Chondrocyte (in vitro differentiated cells): ENCODE measurements at regions not wholly inside any gene's neighbourhood (a gene's known extent, or its start where the extent isn't known, plus 50 kb on each side); places are given as distances from the start of the nearest gene placed in this dataset.

ENCODE experiments used
- DNase-seq: peaks from one replicate; pipeline ENCODE4 v3.0.0; 2021; ENCODE audit warnings: mixed read lengths, low spot score
- H3K27ac Mint-ChIP-seq: one replicate; pipeline ENCODE4 v1.8.0; 2021; ENCODE audit warnings: mild to moderate bottlenecking, moderate library complexity, mixed read lengths; ENCODE audit not compliant: unreplicated experiment
- H3K27me3 Mint-ChIP-seq: 2 replicates; pipeline ENCODE4 v1.8.0; 2021; ENCODE audit warnings: low read depth, mixed read lengths
- H3K36me3 Mint-ChIP-seq: 2 replicates; pipeline ENCODE4 v1.8.0; 2021; ENCODE audit warnings: low read depth, mixed read lengths
- H3K4me1 Mint-ChIP-seq: 2 replicates; pipeline ENCODE4 v1.8.0; 2021; ENCODE audit warnings: low read depth, mild to moderate bottlenecking, mixed read lengths
- H3K4me3 Mint-ChIP-seq: one replicate; pipeline ENCODE4 v1.8.0; 2021; ENCODE audit warnings: mild to moderate bottlenecking, moderate library complexity, mixed read lengths; ENCODE audit not compliant: unreplicated experiment
- H3K9me3 Mint-ChIP-seq: 2 replicates; pipeline ENCODE4 v1.8.0; 2021; ENCODE audit warnings: low read depth, mixed read lengths
- CTCF ChIP-seq: fragments of 200-600 bp; sonication (generic); IDR thresholded peaks from 2 replicates; pipeline ENCODE4 v1.5.0; 2021; ENCODE audit warnings: antibody characterized with exemption, mild to moderate bottlenecking, moderate library complexity

DNA sequence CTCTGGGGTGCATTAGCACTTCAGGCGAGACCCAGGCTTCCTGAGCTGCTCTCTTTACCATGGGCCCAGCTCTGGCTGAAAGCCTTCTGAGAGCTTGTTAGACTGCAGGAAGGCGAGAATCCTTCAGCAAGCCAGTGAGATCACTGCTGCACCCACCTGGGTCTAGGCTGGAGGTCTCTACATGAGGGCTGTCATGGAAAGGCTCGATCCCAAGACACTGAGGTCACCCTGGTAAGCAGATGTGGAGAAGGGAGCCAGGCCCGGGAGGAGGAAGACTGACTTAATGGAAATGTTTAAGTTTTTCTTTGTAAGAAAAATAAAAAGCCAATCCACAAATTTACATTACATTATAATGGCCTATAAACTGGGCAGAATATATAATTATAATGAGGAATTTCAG, 684.5 kb downstream of the TNS3 start:
- H3K9me3 Mint-ChIP-seq = peaks cover 13% of the 10 kb centered on the region
- H3K4me1 Mint-ChIP-seq = no peaks in the 10 kb centered on the region
- peaks cover 6% of the 10 kb centered on the region for H3K36me3 Mint-ChIP-seq
- TF ChIP-seq CTCF = no peak
- no peak overlapping the region for H3K27ac Mint-ChIP-seq
- no peaks in the 10 kb centered on the region for H3K27me3 Mint-ChIP-seq
- no peak overlapping the region for H3K4me3 Mint-ChIP-seq
- no peak for DNase-seq

GRCh38 chr7:46886669-46887374, 695.1 kb downstream of the TNS3 start:
- H3K9me3 Mint-ChIP-seq = peaks cover 17% of the 10 kb centered on the region
- DNase-seq = no peak
- peaks cover under 1% of the 10 kb centered on the region for H3K4me1 Mint-ChIP-seq
- H3K4me3 Mint-ChIP-seq = no peak overlapping the region
- H3K27ac Mint-ChIP-seq = no peak overlapping the region
- H3K36me3 Mint-ChIP-seq = peaks cover 1% of the 10 kb centered on the region
- no peaks in the 10 kb centered on the region for H3K27me3 Mint-ChIP-seq
- no peak for TF ChIP-seq CTCF

DNA sequence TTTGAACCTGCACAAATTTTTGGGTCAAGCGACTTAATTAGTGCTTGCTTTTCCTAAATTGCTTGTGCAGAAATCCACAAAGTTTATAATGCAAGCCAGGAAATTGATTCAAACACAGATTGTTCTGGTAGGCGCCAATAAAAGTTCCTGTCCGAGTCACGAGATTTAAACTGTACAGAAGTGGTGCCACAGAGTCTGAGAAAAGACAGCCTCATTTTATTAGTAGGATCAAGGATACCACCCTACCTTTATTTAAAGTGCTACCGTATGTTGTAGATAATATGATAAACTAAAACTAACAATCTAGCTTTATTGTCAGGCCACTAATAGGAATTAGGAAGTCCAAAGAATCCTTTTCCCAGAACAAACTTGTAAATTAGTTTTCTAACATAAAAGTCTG, 696.7 kb downstream of the TNS3 start:
- no peak overlapping the region for H3K4me3 Mint-ChIP-seq

DNA sequence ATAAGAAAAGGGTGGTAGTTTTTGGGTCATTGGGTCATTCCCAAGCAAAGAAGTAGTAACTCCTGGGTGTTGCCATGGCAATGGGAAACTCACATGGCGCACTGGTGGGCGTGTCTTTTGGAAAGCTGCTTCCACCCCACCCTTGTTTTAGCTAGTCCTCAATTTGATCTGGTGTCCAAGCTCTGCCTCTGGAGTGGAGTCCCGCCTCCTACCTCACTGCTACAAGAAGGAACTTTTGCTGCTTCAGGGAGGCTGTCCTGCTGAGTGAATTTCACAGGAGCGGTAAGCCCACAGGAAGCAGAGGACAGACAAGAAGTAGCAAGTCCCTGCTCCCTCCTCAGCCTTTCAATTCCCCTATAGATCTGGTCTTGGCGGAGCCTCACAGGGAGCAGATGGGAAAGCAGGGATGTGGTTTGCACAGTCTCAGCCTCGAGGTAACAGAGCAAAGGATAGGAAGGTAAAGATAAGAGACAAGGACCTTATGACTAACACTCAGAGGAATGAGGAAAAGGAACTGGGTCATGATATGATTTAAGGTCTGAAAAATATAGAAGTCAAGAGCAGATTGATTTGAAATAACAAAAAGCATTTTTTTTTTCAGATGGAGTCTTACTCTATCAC, 700.3 kb downstream of the TNS3 start:
- TF ChIP-seq CTCF = no peak
- Mint-ChIP-seq H3K27me3 (no peaks in the 10 kb centered on the region), H3K36me3 (no peaks in the 10 kb centered on the region), H3K9me3 (no peaks in the 10 kb centered on the region), H3K4me3 (no peak overlapping the region), H3K4me1 (peaks cover 3% of the 10 kb centered on the region), H3K27ac (no peak overlapping the region)
- no peak for DNase-seq

More for the DNA sequence above, 696.7 kb downstream of the TNS3 start:
- H3K36me3 Mint-ChIP-seq = no peaks in the 10 kb centered on the region
- no peak for DNase-seq
- H3K4me1 Mint-ChIP-seq = peaks cover 3% of the 10 kb centered on the region
- no peak overlapping the region for H3K27ac Mint-ChIP-seq
- no peak for TF ChIP-seq CTCF
- H3K9me3 Mint-ChIP-seq = peaks cover 9% of the 10 kb centered on the region
- no peaks in the 10 kb centered on the region for H3K27me3 Mint-ChIP-seq

- no peak for DNase-seq
- H3K4me3 Mint-ChIP-seq = no peak overlapping the region
- TF ChIP-seq CTCF = no peak
- no peak overlapping the region for H3K27ac Mint-ChIP-seq
- H3K27me3 Mint-ChIP-seq = no peaks in the 10 kb centered on the region
- no peaks in the 10 kb centered on the region for H3K36me3 Mint-ChIP-seq
- H3K9me3 Mint-ChIP-seq = no peaks in the 10 kb centered on the region
- peaks cover 3% of the 10 kb centered on the region for H3K4me1 Mint-ChIP-seq
Observed at GRCh38 chr7:46880508-46881196, 701.3 kb downstream of the TNS3 start.
